IMR-90 (cell line): ENCODE measurements at regions not wholly inside any gene's neighbourhood (a gene's known extent, or its start where the extent isn't known, plus 50 kb on each side); places are given as distances from the start of the nearest gene placed in this dataset.

Source experiments
- ATAC-seq: fragments of 200-7000 bp; cut with Tn5 transposase; 2 replicates; pipeline ENCODE4 v1.9.1; 2020; ENCODE audit warnings: low read depth, mild to moderate bottlenecking, moderate library complexity
- BruUV-seq: library from RNA; stranded (reverse); fragments of 400-500 nt; replicated peaks from 2 replicates; lab custom pipeline; 2021; lab: Mats Ljungman, UMichigan
- CTCF ChIA-PET: fragments of 300-600 bp; formaldehyde crosslinking; extraction: SDS; loops from one replicate; lab custom pipeline; 2021; ENCODE audit warnings: antibody characterized with exemption; lab: Yijun Ruan, JAX
- POLR2A ChIA-PET: fragments of 300-600 bp; sonication (Branson Sonifier 250); formaldehyde crosslinking; loops from one replicate; lab custom pipeline; 2022; ENCODE audit warnings: antibody characterized with exemption; ENCODE audit not compliant: unreplicated experiment; lab: Charles Lee
- DNase-seq: peaks from one replicate; pipeline ENCODE4 v3.0.0; 2013
- H2AFZ ChIP-seq: replicated peaks from 2 replicates; pipeline ENCODE3; 2013; ENCODE audit warnings: low read length, mild to moderate bottlenecking; ENCODE audit not compliant: poor library complexity
- H2AK5ac ChIP-seq: 2 replicates; pipeline ENCODE4 v1.6.1; 2013; ENCODE audit warnings: low read depth, low read length, inconsistent platforms
- H2AK9ac ChIP-seq: replicated peaks from 2 replicates; pipeline ENCODE3; 2013; ENCODE audit warnings: mild to moderate bottlenecking, low read depth, low read length, moderate library complexity; ENCODE audit not compliant: poor library complexity
- H2BK120ac ChIP-seq: 2 replicates; pipeline ENCODE4 v1.6.1; 2013; ENCODE audit warnings: low read depth, low read length, inconsistent platforms
- H2BK15ac ChIP-seq: 3 replicates; pipeline ENCODE4 v1.6.1; 2013; ENCODE audit warnings: low read depth, low read length, inconsistent platforms
- H2BK20ac ChIP-seq: 2 replicates; pipeline ENCODE4 v1.6.1; 2013; ENCODE audit warnings: low read depth, mild to moderate bottlenecking, inconsistent platforms, low read length, moderate library complexity
- H2BK5ac ChIP-seq: 2 replicates; pipeline ENCODE4 v1.6.1; 2013; ENCODE audit warnings: mild to moderate bottlenecking, low read depth, low read length, inconsistent platforms; ENCODE audit not compliant: poor library complexity, severe bottlenecking
- H3K14ac ChIP-seq: replicated peaks from 2 replicates; pipeline ENCODE4 v1.6.1; 2013; ENCODE audit warnings: low read depth, low read length, inconsistent platforms
- H3K18ac ChIP-seq: 2 replicates; pipeline ENCODE4 v1.6.1; 2013; ENCODE audit warnings: low read depth, low read length, control low read depth
- H3K23ac ChIP-seq: 2 replicates; pipeline ENCODE4 v1.6.1; 2013; ENCODE audit warnings: low read depth, low read length, inconsistent platforms
- H3K27ac ChIP-seq: 2 replicates; pipeline ENCODE4 v1.5.1; 2013; ENCODE audit warnings: mild to moderate bottlenecking, control low read depth, low read length; ENCODE audit not compliant: insufficient read depth
- H3K27me3 ChIP-seq: 2 replicates; pipeline ENCODE4 v1.6.1; 2013; ENCODE audit warnings: low read length; ENCODE audit not compliant: control insufficient read depth, insufficient read depth
- H3K36me3 ChIP-seq: 2 replicates; pipeline ENCODE4 v1.6.1; 2013; ENCODE audit warnings: low read length, mixed read lengths; ENCODE audit not compliant: control insufficient read depth, insufficient read depth
- H3K4ac ChIP-seq: 2 replicates; pipeline ENCODE4 v1.6.1; 2013; ENCODE audit warnings: low read depth, low read length, inconsistent platforms
- H3K4me1 ChIP-seq: 2 replicates; pipeline ENCODE4 v1.6.1; 2013; ENCODE audit warnings: low read length, mixed read lengths; ENCODE audit not compliant: control insufficient read depth, insufficient read depth
- H3K4me2 ChIP-seq: 2 replicates; pipeline ENCODE4 v1.6.1; 2013; ENCODE audit warnings: low read depth, mild to moderate bottlenecking, control low read depth, low read length, moderate library complexity
- H3K4me3 ChIP-seq: 2 replicates; pipeline ENCODE4 v1.5.1; 2013; ENCODE audit warnings: low read depth, mild to moderate bottlenecking, control low read depth, low read length, moderate library complexity; ENCODE audit not compliant: insufficient read depth
- H3K56ac ChIP-seq: 2 replicates; pipeline ENCODE4 v1.6.1; 2013; ENCODE audit warnings: low read length, inconsistent platforms; ENCODE audit not compliant: insufficient read depth; ENCODE audit errors: extremely low read depth
- H3K79me1 ChIP-seq, 2 experiments: 2 replicates each; pipeline ENCODE4 v1.6.1; 2013; ENCODE audit warnings: low read length in 2 of 2, inconsistent platforms in 1 of 2, low read depth in 1 of 2
- H3K9ac ChIP-seq: 2 replicates; pipeline ENCODE4 v1.6.1; 2013; ENCODE audit warnings: low read depth, low read length, control low read depth
- H3K9me1 ChIP-seq: 2 replicates; pipeline ENCODE4 v1.6.1; 2013; ENCODE audit warnings: low read length, inconsistent platforms; ENCODE audit not compliant: insufficient read depth
- H3K9me3 ChIP-seq: 2 replicates; pipeline ENCODE4 v1.6.1; 2013; ENCODE audit warnings: low read length; ENCODE audit not compliant: control insufficient read depth, insufficient read depth
- H4K20me1 ChIP-seq: 2 replicates; pipeline ENCODE4 v1.6.1; 2013; ENCODE audit warnings: low read length, inconsistent platforms; ENCODE audit not compliant: insufficient read depth
- H4K5ac ChIP-seq: 2 replicates; pipeline ENCODE4 v1.6.1; 2013; ENCODE audit warnings: mild to moderate bottlenecking, low read depth, low read length, control low read depth
- H4K8ac ChIP-seq, 2 experiments: 2 replicates each; pipeline ENCODE4 v1.6.1; 2013; ENCODE audit warnings: low read depth in 2 of 2, low read length in 2 of 2, control low read depth in 1 of 2, inconsistent platforms in 1 of 2
- H4K91ac ChIP-seq: 2 replicates; pipeline ENCODE4 v1.6.1; 2013; ENCODE audit warnings: low read depth, low read length, inconsistent platforms; ENCODE audit not compliant: insufficient read depth
- BHLHE40 ChIP-seq: fragments of 150-350 bp; IDR thresholded peaks from 2 replicates; pipeline ENCODE4 v1.6.1; 2016; ENCODE audit warnings: mild to moderate bottlenecking, low read depth, low read length
- CEBPB ChIP-seq: IDR thresholded peaks from 2 replicates; pipeline ENCODE4 v1.6.1; 2012; ENCODE audit warnings: low read depth, low read length, improper control_type of control experiment
- CHD1 ChIP-seq: IDR thresholded peaks from 2 replicates; pipeline ENCODE4 v1.6.1; 2012; ENCODE audit warnings: low read depth, low read length, improper control_type of control experiment
- CTCF ChIP-seq: conservative IDR thresholded peaks from 2 replicates; pipeline ENCODE4 v1.5.1; 2012; ENCODE audit warnings: mild to moderate bottlenecking, low read depth, low read length, improper control_type of control experiment
- FOS ChIP-seq: fragments of 150-350 bp; IDR thresholded peaks from 2 replicates; pipeline ENCODE4 v1.6.1; 2016; ENCODE audit warnings: low read depth, low read length
- MAFK ChIP-seq: IDR thresholded peaks from 2 replicates; pipeline ENCODE4 v1.6.1; 2012; ENCODE audit warnings: low read depth, low read length, improper control_type of control experiment
- MAZ ChIP-seq: IDR thresholded peaks from 2 replicates; pipeline ENCODE4 v1.6.1; 2012; ENCODE audit warnings: low read depth, mild to moderate bottlenecking, low read length, improper control_type of control experiment, moderate library complexity, borderline replicate concordance
- MXI1 ChIP-seq: IDR thresholded peaks from 2 replicates; pipeline ENCODE4 v1.6.1; 2012; ENCODE audit warnings: low read depth, mild to moderate bottlenecking, low read length, moderate library complexity, borderline replicate concordance
- NFE2L2 ChIP-seq: fragments of 150-350 bp; IDR thresholded peaks from 2 replicates; pipeline ENCODE4 v1.6.1; 2016; ENCODE audit warnings: low read depth, mild to moderate bottlenecking, low read length
- POLR2A ChIP-seq: IDR thresholded peaks from 2 replicates; pipeline ENCODE4 v1.6.1; 2012; ENCODE audit warnings: mild to moderate bottlenecking, low read depth, low read length
- RAD21 ChIP-seq: IDR thresholded peaks from 2 replicates; pipeline ENCODE4 v1.6.1; 2012; ENCODE audit warnings: low read length, improper control_type of control experiment
- RCOR1 ChIP-seq: IDR thresholded peaks from 2 replicates; pipeline ENCODE4 v1.6.1; 2012; ENCODE audit warnings: mild to moderate bottlenecking, low read length, improper control_type of control experiment; ENCODE audit not compliant: insufficient replicate concordance
- RFX5 ChIP-seq: IDR thresholded peaks from 2 replicates; pipeline ENCODE4 v1.8.0; 2012; ENCODE audit warnings: low read depth, mild to moderate bottlenecking, low read length, moderate library complexity
- SMC3 ChIP-seq: fragments of 150-350 bp; IDR thresholded peaks from 2 replicates; pipeline ENCODE4 v1.6.1; 2016; ENCODE audit warnings: low read depth, mild to moderate bottlenecking, antibody characterized with exemption, low read length, moderate library complexity
- USF2 ChIP-seq: fragments of 150-350 bp; IDR thresholded peaks from 2 replicates; pipeline ENCODE4 v1.6.1; 2017; ENCODE audit warnings: mild to moderate bottlenecking, antibody characterized with exemption, low read length, low read depth
- WGBS, 2 experiments: methylation state at CpG; one replicate each; pipeline versions ENCODE4 v1.1.5 to v1.1.7; 2013; ENCODE audit warnings: missing lambda C conversion rate in 2 of 2; ENCODE audit not compliant: insufficient read length in 1 of 2; ENCODE audit errors: extremely low coverage in 2 of 2; 5-methylcytosine and 5-hydroxymethylcytosine counted together
- dilution Hi-C: fragments of 300-500 bp; cut with HindIII; formaldehyde crosslinking; loops from one replicate; pipeline ENCODE4 v1.14.3; 2018; ENCODE audit warnings: low sequenced_read_pairs; ENCODE audit not compliant: unreplicated experiment
- in situ Hi-C: fragments of 300-500 bp; cut with MboI; formaldehyde crosslinking; loops from 3 replicates; pipeline ENCODE4 v1.14.3; 2019; ENCODE audit warnings: low sequenced_read_pairs, inconsistent platforms, mixed read lengths
- intact Hi-C: fragments of 100-400 bp; cut with micrococcal nuclease; formaldehyde crosslinking; loops from 2 replicates; pipeline ENCODE4 v1.10.0; 2022
- TF ChIP-seq, protein P1 (sequence below): fragments of 150-350 bp; IDR thresholded peaks from 2 replicates; pipeline ENCODE4 v1.6.1; 2016; ENCODE audit warnings: low read depth, mild to moderate bottlenecking, low read length, moderate library complexity, borderline replicate concordance

DNA sequence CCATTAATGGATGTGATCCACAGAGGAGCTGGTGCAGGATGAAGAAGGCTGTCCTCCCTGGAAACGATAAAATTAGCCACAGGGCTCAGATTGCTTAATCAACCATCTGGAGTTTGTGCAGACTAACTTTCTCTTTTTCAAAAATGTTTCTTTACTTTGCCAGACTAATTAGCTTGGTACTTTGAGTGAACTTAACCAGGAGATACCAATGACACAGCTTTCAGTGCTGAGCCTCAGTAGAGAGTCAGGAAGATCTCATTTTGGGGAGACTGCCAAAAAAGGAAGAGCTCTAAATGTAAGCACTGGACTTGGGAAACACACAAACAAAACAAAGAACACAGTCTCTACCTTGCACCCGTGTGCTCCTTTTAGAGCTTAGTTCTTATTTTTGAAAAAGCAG, 248.1 kb upstream of the DEPDC1 start:
- H3K9me3 ChIP-seq = peaks cover 2% of the 10 kb centered on the region; the same call in 1 of the 2 replicates
- H3K14ac ChIP-seq = no peak overlapping the region
- no peak overlapping the region for H3K27ac ChIP-seq
- H2BK5ac ChIP-seq = no peak overlapping the region
- no peak for DNase-seq
- H3K9ac ChIP-seq = no peak overlapping the region
- no peak overlapping the region for H4K8ac ChIP-seq
- no TSS peak for BruUV-seq
- no peak overlapping the region for H3K56ac ChIP-seq
- no peaks in the 10 kb centered on the region for H3K36me3 ChIP-seq
- no peak overlapping the region for H2BK120ac ChIP-seq
- in situ Hi-C loops = no loop called here
- H2AK9ac ChIP-seq = no peak overlapping the region
- TF ChIP-seq CEBPB = no peak
- TF ChIP-seq NFE2L2 = no peak
- no peak for TF ChIP-seq MAZ
- TF ChIP-seq SMC3 = no peak
- no peak for TF ChIP-seq CHD1
- no peak for TF ChIP-seq RAD21
- no peak for TF ChIP-seq FOS
- no peak for TF ChIP-seq MAFK
- TF ChIP-seq CTCF = no peak
- TF ChIP-seq RFX5 = no peak
- no peak for TF ChIP-seq POLR2A
- no peak for TF ChIP-seq MXI1
- no peak for TF ChIP-seq RCOR1
- no peak for TF ChIP-seq USF2
- TF ChIP-seq, protein P1, sequence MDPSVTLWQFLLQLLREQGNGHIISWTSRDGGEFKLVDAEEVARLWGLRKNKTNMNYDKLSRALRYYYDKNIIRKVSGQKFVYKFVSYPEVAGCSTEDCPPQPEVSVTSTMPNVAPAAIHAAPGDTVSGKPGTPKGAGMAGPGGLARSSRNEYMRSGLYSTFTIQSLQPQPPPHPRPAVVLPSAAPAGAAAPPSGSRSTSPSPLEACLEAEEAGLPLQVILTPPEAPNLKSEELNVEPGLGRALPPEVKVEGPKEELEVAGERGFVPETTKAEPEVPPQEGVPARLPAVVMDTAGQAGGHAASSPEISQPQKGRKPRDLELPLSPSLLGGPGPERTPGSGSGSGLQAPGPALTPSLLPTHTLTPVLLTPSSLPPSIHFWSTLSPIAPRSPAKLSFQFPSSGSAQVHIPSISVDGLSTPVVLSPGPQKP = no peak
- TF ChIP-seq BHLHE40 = no peak
- H3K9me1 ChIP-seq = no peaks in the 10 kb centered on the region
- ATAC-seq = no peak
- H3K27me3 ChIP-seq = no peaks in the 10 kb centered on the region
- H4K91ac ChIP-seq = no peak overlapping the region
- dilution Hi-C loops = no loop called here
- no peak overlapping the region for H3K4me3 ChIP-seq
- no peak overlapping the region for H4K5ac ChIP-seq
- no peak overlapping the region for H2BK20ac ChIP-seq
- no peak overlapping the region for H3K4ac ChIP-seq
- no peak overlapping the region for H2AFZ ChIP-seq
- no peak overlapping the region for H2AK5ac ChIP-seq
- POLR2A ChIA-PET = no interaction called here
- H3K23ac ChIP-seq = no peak overlapping the region
- H2BK15ac ChIP-seq = no peak overlapping the region
- no peak overlapping the region for H3K4me2 ChIP-seq
- CTCF ChIA-PET = no interaction called here
- no peaks in the 10 kb centered on the region for H4K20me1 ChIP-seq
- H3K18ac ChIP-seq = no peak overlapping the region
- no peaks in the 10 kb centered on the region for H3K79me1 ChIP-seq
- no peaks in the 10 kb centered on the region for H3K4me1 ChIP-seq
- WGBS, 2 experiments = no CpG with 5 or more reads among the region's 2 CpGs
- intact Hi-C loops = loop anchor here (10.0 kb wide), 1 partner anchor 520 kb away; no protein-coding TSS in a partner anchor
